Testis (tissue), 2 donors: ENCODE measurements at regions not wholly inside any gene's neighbourhood (a gene's known extent, or its start where the extent isn't known, plus 50 kb on each side); places are given as distances from the start of the nearest gene placed in this dataset.

Source experiments
- DNase-seq: peaks from one replicate; pipeline ENCODE4 v3.0.0-alpha.2; 2019
- H3K27ac ChIP-seq, 2 donors: fragments of 200-600 bp; sonication (generic); one replicate each; pipeline ENCODE4 v1.5.1; 2019
- H3K27me3 ChIP-seq: fragments of 200-600 bp; sonication (generic); one replicate; pipeline ENCODE4 v1.5.1; 2019
- H3K36me3 ChIP-seq: fragments of 200-600 bp; sonication (generic); one replicate; pipeline ENCODE4 v1.5.1; 2017; ENCODE audit warnings: low read depth; ENCODE audit errors: missing control alignments
- H3K4me1 ChIP-seq: fragments of 200-600 bp; sonication (generic); one replicate; pipeline ENCODE4 v1.5.1; 2019
- H3K4me3 ChIP-seq, 2 donors: fragments of 200-600 bp; sonication (generic); one replicate each; pipeline ENCODE4 v1.5.1; 2017 to 2019
- H3K9me3 ChIP-seq: fragments of 200-600 bp; sonication (generic); one replicate; pipeline ENCODE4 v1.5.1; 2017
- CTCF ChIP-seq, 3 experiments: fragments of 450-650 bp in 2 of 3; fragments of 200-600 bp in 1 of 3; sonication (generic) in 1 of 3; IDR thresholded peaks; one replicate each; pipeline ENCODE4 v1.5.1; 2016 to 2019; ENCODE audit warnings: antibody characterized with exemption in 3 of 3, mild to moderate bottlenecking in 2 of 3, moderate library complexity in 1 of 3
- POLR2A ChIP-seq: fragments of 450-650 bp; IDR thresholded peaks from one replicate; pipeline ENCODE4 v1.6.1; 2017; ENCODE audit warnings: antibody characterized with exemption, mild to moderate bottlenecking, moderate library complexity
- WGBS, 2 donors: methylation state at CpG; one replicate each; pipeline ENCODE4 v1.1.5; 2018; 5-methylcytosine and 5-hydroxymethylcytosine counted together
- intact Hi-C: fragments of 100-400 bp; cut with DNase I; formaldehyde crosslinking; loops from one replicate; pipeline ENCODE4 v1.15.1; 2023; ENCODE audit warnings: low total_unique reads

DNA sequence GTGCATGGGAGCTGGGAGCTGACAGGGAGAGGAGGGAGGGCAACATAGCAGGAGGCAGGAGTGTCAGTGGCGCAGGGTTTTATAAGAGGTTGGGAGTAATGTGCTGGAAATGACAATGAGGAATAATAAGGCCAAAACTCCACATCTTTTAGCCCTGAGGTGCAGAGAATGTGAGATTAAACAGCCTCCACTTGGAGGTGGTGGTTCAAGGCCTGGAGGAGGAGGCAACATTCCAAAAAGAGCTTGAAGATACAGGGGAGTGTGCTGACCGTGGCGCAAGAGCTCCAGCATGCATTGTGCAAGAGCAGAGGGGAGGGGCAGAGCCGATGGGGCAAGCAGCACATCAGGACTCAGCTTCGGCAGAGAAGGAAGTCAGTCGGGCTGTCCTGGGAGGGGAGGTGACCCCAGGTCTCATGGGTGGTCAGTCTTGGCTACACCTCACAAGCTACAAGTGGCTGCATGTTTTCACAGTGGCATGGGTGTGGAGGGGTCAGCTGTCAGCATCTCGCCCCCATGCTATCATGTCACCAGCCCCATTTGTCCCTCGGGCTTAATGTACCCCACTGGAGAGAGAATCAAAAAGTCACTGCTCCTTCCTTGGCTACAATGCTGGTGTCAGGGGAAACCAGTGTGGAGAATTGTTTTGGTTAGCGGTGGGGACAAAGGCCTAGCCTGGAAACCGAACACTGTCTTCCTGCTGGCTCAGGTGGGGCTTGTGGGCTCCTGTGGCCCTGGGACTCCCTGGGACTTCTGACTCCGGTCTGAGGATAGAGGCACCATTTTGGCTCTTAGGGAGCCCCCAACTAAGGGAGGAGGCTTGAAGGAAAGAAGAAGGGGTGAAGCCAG is 208.0 kb downstream of the ZFP36L2 start:
- peak overlapping the region; percentile 2 to 85 for H3K27ac ChIP-seq
- WGBS, 2 donors = 55 to 56% methylated on average over 8 to 11 of the region's 11 CpGs

GRCh38 chr2:43013821-43014345 is 212.5 kb downstream of the ZFP36L2 start:
- intact Hi-C loops = no loop called here
- Histone ChIP-seq H3K4me1 (peaks cover 15% of the 10 kb centered on the region), H3K27ac (no peak overlapping the region), H3K4me3 (no peak overlapping the region), H3K27me3 (no peaks in the 10 kb centered on the region), H3K9me3 (no peaks in the 10 kb centered on the region), H3K36me3 (no peaks in the 10 kb centered on the region)
- TF ChIP-seq CTCF (IDR thresholded peaks at IDR 0.05) (no peak), POLR2A (no peak)
- no peak for DNase-seq
- WGBS, 2 donors = 65 to 69% methylated on average over 4 of the region's 4 CpGs

More for the DNA sequence above, 208.0 kb downstream of the ZFP36L2 start:
- Histone ChIP-seq H3K9me3 (no peaks in the 10 kb centered on the region), H3K36me3 (no peaks in the 10 kb centered on the region), H3K4me1 (peaks cover 16% of the 10 kb centered on the region), H3K27me3 (no peaks in the 10 kb centered on the region), H3K4me3 (no peak overlapping the region)
- peak; percentile 90 for DNase-seq
- TF ChIP-seq POLR2A (no peak), CTCF (IDR thresholded peaks at IDR 0.05) (no peak)
- intact Hi-C loops = no loop called here

DNA sequence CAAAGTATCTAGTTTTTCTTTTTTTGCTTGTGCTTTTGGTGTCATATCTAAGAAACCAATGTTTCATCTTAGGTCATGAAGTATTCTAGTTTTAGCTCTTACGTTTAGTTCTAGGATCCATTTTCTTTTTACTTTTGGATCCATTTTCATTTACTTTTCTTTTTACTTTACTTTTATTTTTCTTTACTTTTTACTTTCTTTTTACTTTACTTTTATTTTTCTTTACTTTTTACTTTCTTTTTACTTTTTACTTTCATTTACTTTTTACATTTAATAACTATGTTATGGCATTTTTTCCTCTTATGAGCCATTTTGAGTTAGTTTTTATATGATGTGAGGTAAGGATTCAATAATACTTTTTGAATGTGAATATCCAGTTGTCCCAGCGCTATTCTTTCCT is 213.4 kb downstream of the ZFP36L2 start:
- no peak for TF ChIP-seq POLR2A
- Histone ChIP-seq H3K36me3 (no peaks in the 10 kb centered on the region), H3K27me3 (no peaks in the 10 kb centered on the region), H3K4me1 (peaks cover 6% of the 10 kb centered on the region), H3K9me3 (no peaks in the 10 kb centered on the region), H3K4me3 (no peak overlapping the region), H3K27ac (no peak overlapping the region)
- DNase-seq = no peak
- 49 to 50% methylated on average over 2 of the region's 2 CpGs for WGBS, 2 donors
- intact Hi-C loops = no loop called here

GRCh38 chr2:43011158-43011491 is 215.3 kb downstream of the ZFP36L2 start:
- TF ChIP-seq CTCF (IDR thresholded peaks at IDR 0.05) (no peak), POLR2A (no peak)
- WGBS, 2 donors = 68 to 86% methylated on average over 1 of the region's 1 CpG
- Histone ChIP-seq H3K9me3 (no peaks in the 10 kb centered on the region), H3K27ac (no peak overlapping the region), H3K4me1 (peaks cover 2% of the 10 kb centered on the region), H3K27me3 (no peaks in the 10 kb centered on the region), H3K4me3 (no peak overlapping the region), H3K36me3 (no peaks in the 10 kb centered on the region)
- no peak for DNase-seq
- intact Hi-C loops = no loop called here

GRCh38 chr2:43010438-43011157 is 215.8 kb downstream of the ZFP36L2 start:
- H3K27ac ChIP-seq = no peak overlapping the region

More at GRCh38 chr2:43010438-43011157, 215.8 kb downstream of the ZFP36L2 start:
- 91 to 97% methylated on average over 5 of the region's 5 CpGs for WGBS, 2 donors
- no peaks in the 10 kb centered on the region for H3K9me3 ChIP-seq
- no peaks in the 10 kb centered on the region for H3K36me3 ChIP-seq
- peaks cover 7% of the 10 kb centered on the region for H3K4me1 ChIP-seq
- DNase-seq = no peak
- intact Hi-C loops = no loop called here
- H3K27me3 ChIP-seq = no peaks in the 10 kb centered on the region
- TF ChIP-seq CTCF (IDR thresholded peaks at IDR 0.05) (no peak), POLR2A (no peak)
- H3K4me3 ChIP-seq = no peak overlapping the region
